ENCODE measurements at regions not wholly inside any gene's neighbourhood (a gene's known extent, or its start where the extent isn't known, plus 50 kb on each side); places are given as distances from the start of the nearest gene placed in this dataset.

GRCh38 chr18:56107821-56108477, 520.0 kb upstream of the TCF4 start:
- Histone ChIP-seq H3K27ac (ENCODE audit: low read depth, low read length) (no peak overlapping the region), H3K79me2 (ENCODE audit: insufficient read depth, low read length) (no peaks in the 10 kb centered on the region), H3F3A (ENCODE audit: insufficient read depth) (no peaks in the 10 kb centered on the region), H3K27me3 (ENCODE audit: low read length) (no peaks in the 10 kb centered on the region), H3K36me3 (ENCODE audit: low read length) (no peaks in the 10 kb centered on the region), H3K4me3 (ENCODE audit: insufficient read depth, low read length, poor library complexity, severe bottlenecking) (no peak overlapping the region), H4K20me1 (ENCODE audit: low read depth, low read length) (no peaks in the 10 kb centered on the region), H2AFZ (ENCODE audit: low read depth, low read length, severe bottlenecking) (no peak overlapping the region), H3K9ac (ENCODE audit: low read length) (no peak overlapping the region), H3K9me2 (replicated peaks; ENCODE audit: insufficient read depth, low read length) (no peaks in the 10 kb centered on the region), H3K4me2 (ENCODE audit: low read depth, low read length, poor library complexity, severe bottlenecking) (no peak overlapping the region), H3K9me3 (ENCODE audit: insufficient read depth, low read length) (peaks cover 8% of the 10 kb centered on the region; the same call in 1 of the 2 replicates)
- no peak for TF ChIP-seq EZH2phosphoT487 (conservative IDR thresholded peaks at IDR 0.05; ENCODE audit: low read length)
- no peak for TF ChIP-seq CTCF (IDR thresholded peaks at IDR 0.05; ENCODE audit: insufficient read depth, low read length, poor library complexity, severe bottlenecking)

- no peak overlapping the region for H3K27ac ChIP-seq (ENCODE audit: low read depth, low read length)
- no peaks in the 10 kb centered on the region for H3K36me3 ChIP-seq (ENCODE audit: low read length)
- no peaks in the 10 kb centered on the region for H3K9me2 ChIP-seq (replicated peaks; ENCODE audit: insufficient read depth, low read length)
- H3K79me2 ChIP-seq (ENCODE audit: insufficient read depth, low read length), result no peaks in the 10 kb centered on the region
- H2AFZ ChIP-seq (ENCODE audit: low read depth, low read length, severe bottlenecking), result no peak overlapping the region
- no peak overlapping the region for H3K9ac ChIP-seq (ENCODE audit: low read length)
- H3K27me3 ChIP-seq (ENCODE audit: low read length), result no peaks in the 10 kb centered on the region
- peaks cover 8% of the 10 kb centered on the region; the same call in 1 of the 2 replicates for H3K9me3 ChIP-seq (ENCODE audit: insufficient read depth, low read length)
- TF ChIP-seq EZH2phosphoT487 (conservative IDR thresholded peaks at IDR 0.05; ENCODE audit: low read length) (no peak), CTCF (IDR thresholded peaks at IDR 0.05; ENCODE audit: insufficient read depth, low read length, poor library complexity, severe bottlenecking) (no peak)
- no peaks in the 10 kb centered on the region for H3F3A ChIP-seq (ENCODE audit: insufficient read depth)
- no peaks in the 10 kb centered on the region for H4K20me1 ChIP-seq (ENCODE audit: low read depth, low read length)
- no peak overlapping the region for H3K4me3 ChIP-seq (ENCODE audit: insufficient read depth, low read length, poor library complexity, severe bottlenecking)
- H3K4me2 ChIP-seq (ENCODE audit: low read depth, low read length, poor library complexity, severe bottlenecking), result no peak overlapping the region
Observed at GRCh38 chr18:56100090-56100722, 512.2 kb upstream of the TCF4 start.

- Histone ChIP-seq H3K79me2 (ENCODE audit: insufficient read depth, low read length) (no peaks in the 10 kb centered on the region), H2AFZ (ENCODE audit: low read depth, low read length, severe bottlenecking) (no peak overlapping the region), H3K27me3 (ENCODE audit: low read length) (no peaks in the 10 kb centered on the region), H3K27ac (ENCODE audit: low read depth, low read length) (no peak overlapping the region), H3F3A (ENCODE audit: insufficient read depth) (no peaks in the 10 kb centered on the region), H3K9me3 (ENCODE audit: insufficient read depth, low read length) (no peaks in the 10 kb centered on the region), H3K4me2 (ENCODE audit: low read depth, low read length, poor library complexity, severe bottlenecking) (no peak overlapping the region), H3K9ac (ENCODE audit: low read length) (no peak overlapping the region), H3K9me2 (replicated peaks; ENCODE audit: insufficient read depth, low read length) (no peaks in the 10 kb centered on the region), H3K4me3 (ENCODE audit: insufficient read depth, low read length, poor library complexity, severe bottlenecking) (no peak overlapping the region), H3K36me3 (ENCODE audit: low read length) (no peaks in the 10 kb centered on the region), H4K20me1 (ENCODE audit: low read depth, low read length) (no peaks in the 10 kb centered on the region)
- no peak for TF ChIP-seq CTCF (IDR thresholded peaks at IDR 0.05; ENCODE audit: insufficient read depth, low read length, poor library complexity, severe bottlenecking)
Observed at GRCh38 chr18:56097621-56098020, 509.6 kb upstream of the TCF4 start.

All from SU-DHL-6 (cell line).